NCI-H345 (cell line): ENCODE measurements at regions not wholly inside any gene's neighbourhood (a gene's known extent, or its start where the extent isn't known, plus 50 kb on each side); places are given as distances from the start of the nearest gene placed in this dataset.

Experiments used
- DNase-seq: peaks from one replicate; lab custom pipeline; 2025; lab: John Stamatoyannopoulos, UW

- DNase-seq = no peak
Observed at GRCh38 chr5:93161661-93162654, 419.1 kb downstream of the NR2F1-AS1 start.

GRCh38 chr5:93158841-93159240 lies 422.2 kb downstream of the NR2F1-AS1 start:
- no peak for DNase-seq

- DNase-seq = no peak
Observed at GRCh38 chr5:93156566-93156965, 424.5 kb downstream of the NR2F1-AS1 start.

- DNase-seq = no peak
Observed at GRCh38 chr5:93154535-93154934, 426.5 kb downstream of the NR2F1-AS1 start.

GRCh38 chr5:93153461-93153860 lies 427.6 kb downstream of the NR2F1-AS1 start:
- no peak for DNase-seq

GRCh38 chr5:93151896-93152295 lies 429.1 kb downstream of the NR2F1-AS1 start:
- DNase-seq = no peak

- DNase-seq = no peak
Observed at GRCh38 chr5:93151121-93151520, 429.9 kb downstream of the NR2F1-AS1 start.

- DNase-seq = no peak
Observed at GRCh38 chr5:93150311-93151012, 430.6 kb downstream of the NR2F1-AS1 start.

- no peak for DNase-seq
Observed at GRCh38 chr5:93145767-93146166, 435.3 kb downstream of the NR2F1-AS1 start.

- DNase-seq = no peak
Observed at GRCh38 chr5:93145019-93145418, 436.0 kb downstream of the NR2F1-AS1 start.

GRCh38 chr5:93141969-93142368 lies 439.1 kb downstream of the NR2F1-AS1 start:
- DNase-seq = no peak

GRCh38 chr5:93130624-93131490 lies 450.2 kb downstream of the NR2F1-AS1 start:
- DNase-seq = no peak

- DNase-seq = no peak
Observed at GRCh38 chr5:93126634-93127033, 454.4 kb downstream of the NR2F1-AS1 start.

GRCh38 chr5:93123127-93123526 lies 457.9 kb downstream of the NR2F1-AS1 start:
- no peak for DNase-seq

GRCh38 chr5:93122446-93122845 lies 458.6 kb downstream of the NR2F1-AS1 start:
- no peak for DNase-seq

- DNase-seq = no peak
Observed at GRCh38 chr5:93120771-93121170, 460.2 kb downstream of the NR2F1-AS1 start.

GRCh38 chr5:93120051-93120450 lies 461.0 kb downstream of the NR2F1-AS1 start:
- DNase-seq = no peak

GRCh38 chr5:93117751-93118531 lies 463.1 kb downstream of the NR2F1-AS1 start:
- no peak for DNase-seq

GRCh38 chr5:93107805-93108520 lies 473.1 kb downstream of the NR2F1-AS1 start:
- DNase-seq = no peak

- no peak for DNase-seq
Observed at GRCh38 chr5:93107141-93107540, 473.9 kb downstream of the NR2F1-AS1 start.

- DNase-seq = no peak
Observed at GRCh38 chr5:93101661-93102060, 479.4 kb downstream of the NR2F1-AS1 start.
